ENCODE measurements at regions not wholly inside any gene's neighbourhood (a gene's known extent, or its start where the extent isn't known, plus 50 kb on each side); places are given as distances from the start of the nearest gene placed in this dataset.

GRCh38 chr10:105675333-105675732 is 1034.2 kb downstream of the SORCS3 start:
- no peak overlapping the region for H3K27ac ChIP-seq
- TF ChIP-seq ZFX (IDR thresholded peaks at IDR 0.05; ENCODE audit: borderline replicate concordance) (no peak), CTCF (IDR thresholded peaks at IDR 0.05) (no peak)

DNA sequence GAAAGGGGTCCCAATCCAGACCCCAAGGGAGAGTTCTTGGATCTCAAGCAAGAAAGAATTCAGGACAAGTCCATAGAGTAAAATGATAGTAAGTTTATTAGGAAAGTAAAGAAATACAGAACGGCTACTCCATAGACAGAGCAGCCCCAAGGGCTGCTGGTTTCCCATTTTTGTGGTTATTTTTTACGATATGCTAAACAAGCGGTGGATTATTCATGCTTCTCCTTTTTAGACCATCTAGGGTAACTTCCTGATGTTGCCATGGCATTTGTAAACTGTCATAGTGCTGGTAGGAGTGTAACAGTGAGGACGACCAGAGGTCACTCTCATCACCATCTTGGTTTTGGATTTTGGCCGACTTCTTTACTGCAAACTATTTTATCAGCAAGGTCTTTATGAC is 1033.4 kb downstream of the SORCS3 start:
- TF ChIP-seq ZFX (IDR thresholded peaks at IDR 0.05; ENCODE audit: borderline replicate concordance) (no peak), CTCF (IDR thresholded peaks at IDR 0.05) (no peak)
- H3K27ac ChIP-seq, result no peak overlapping the region

- TF ChIP-seq ZFX (IDR thresholded peaks at IDR 0.05; ENCODE audit: borderline replicate concordance), result no peak
- no peak overlapping the region for H3K27ac ChIP-seq
Observed at GRCh38 chr10:105658696-105659095, 1017.6 kb downstream of the SORCS3 start.

GRCh38 chr10:105656856-105657255 is 1015.8 kb downstream of the SORCS3 start:
- no peak overlapping the region for H3K27ac ChIP-seq
- TF ChIP-seq CTCF (IDR thresholded peaks at IDR 0.05), result no peak
- no peak for TF ChIP-seq ZFX (IDR thresholded peaks at IDR 0.05; ENCODE audit: borderline replicate concordance)

- TF ChIP-seq ZFX (IDR thresholded peaks at IDR 0.05; ENCODE audit: borderline replicate concordance), result no peak
- TF ChIP-seq CTCF (IDR thresholded peaks at IDR 0.05), result no peak
Observed at GRCh38 chr10:105650306-105650705, 1009.2 kb downstream of the SORCS3 start.

DNA sequence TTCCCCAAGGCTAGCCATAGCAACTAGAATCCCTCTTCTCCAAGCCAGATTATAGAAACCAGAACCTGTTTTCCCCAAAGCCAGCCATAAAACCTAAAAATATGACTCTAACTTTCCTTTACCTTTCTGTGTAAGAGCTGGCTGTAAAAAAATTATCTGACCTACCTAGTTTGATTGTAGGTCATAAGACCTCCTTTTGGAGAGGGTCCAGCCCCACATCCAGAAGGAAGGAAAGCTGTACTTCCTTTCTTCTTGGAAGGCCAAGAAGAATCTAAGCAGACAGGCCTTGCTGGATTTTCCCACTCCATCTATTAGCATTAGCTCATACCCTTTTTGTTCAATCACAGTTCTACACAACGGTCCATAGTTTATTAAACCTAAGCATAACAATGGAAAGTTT is 1006.3 kb downstream of the SORCS3 start:
- H3K27ac ChIP-seq, result no peak overlapping the region
- TF ChIP-seq ZFX (IDR thresholded peaks at IDR 0.05; ENCODE audit: borderline replicate concordance) (no peak), CTCF (IDR thresholded peaks at IDR 0.05) (no peak)

More at GRCh38 chr10:105650306-105650705, 1009.2 kb downstream of the SORCS3 start:
- no peak overlapping the region for H3K27ac ChIP-seq

- no peak overlapping the region for H3K27ac ChIP-seq
- TF ChIP-seq CTCF (IDR thresholded peaks at IDR 0.05), result no peak
Observed at GRCh38 chr10:105644978-105645377, 1003.9 kb downstream of the SORCS3 start.

- H3K27ac ChIP-seq, result no peak overlapping the region
- no peak for TF ChIP-seq CTCF (IDR thresholded peaks at IDR 0.05)
- no peak for TF ChIP-seq ZFX (IDR thresholded peaks at IDR 0.05; ENCODE audit: borderline replicate concordance)
Observed at GRCh38 chr10:105644559-105644958, 1003.5 kb downstream of the SORCS3 start.

Data from 22Rv1 (cell line).